ENCODE measurements at regions not wholly inside any gene's neighbourhood (a gene's known extent, or its start where the extent isn't known, plus 50 kb on each side); places are given as distances from the start of the nearest gene placed in this dataset.

DNA sequence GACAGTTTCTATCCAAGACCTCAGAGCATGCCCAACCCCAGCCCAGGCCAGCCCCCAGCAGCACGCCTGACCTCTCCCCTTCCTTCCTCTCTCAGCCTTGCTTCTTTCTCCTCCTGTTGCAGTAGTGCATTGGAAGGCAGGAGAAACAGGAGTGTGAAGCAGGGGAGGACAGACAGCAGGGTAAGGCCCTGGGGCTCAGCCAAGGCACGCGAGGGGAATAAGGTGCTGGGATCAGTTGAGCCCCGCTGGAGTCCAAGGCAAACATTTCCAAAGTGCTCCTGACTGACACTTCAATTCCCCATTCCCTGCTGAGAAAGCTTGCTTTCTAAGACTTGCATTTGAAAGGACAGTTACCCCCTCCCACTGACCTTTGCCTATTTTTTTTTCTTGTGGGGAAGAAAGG, 73.1 kb upstream of the OLFM4 start:
- no peak for TF ChIP-seq ETV1 (tag; conservative IDR thresholded peaks at IDR 0.05; ENCODE audit: low read depth)
- TF ChIP-seq, protein P1, sequence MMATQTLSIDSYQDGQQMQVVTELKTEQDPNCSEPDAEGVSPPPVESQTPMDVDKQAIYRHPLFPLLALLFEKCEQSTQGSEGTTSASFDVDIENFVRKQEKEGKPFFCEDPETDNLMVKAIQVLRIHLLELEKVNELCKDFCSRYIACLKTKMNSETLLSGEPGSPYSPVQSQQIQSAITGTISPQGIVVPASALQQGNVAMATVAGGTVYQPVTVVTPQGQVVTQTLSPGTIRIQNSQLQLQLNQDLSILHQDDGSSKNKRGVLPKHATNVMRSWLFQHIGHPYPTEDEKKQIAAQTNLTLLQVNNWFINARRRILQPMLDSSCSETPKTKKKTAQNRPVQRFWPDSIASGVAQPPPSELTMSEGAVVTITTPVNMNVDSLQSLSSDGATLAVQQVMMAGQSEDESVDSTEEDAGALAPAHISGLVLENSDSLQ (IDR thresholded peaks at IDR 0.05): no peak
- no peak for TF ChIP-seq NCOR1 (IDR thresholded peaks at IDR 0.05)
- TF ChIP-seq TARDBP (IDR thresholded peaks at IDR 0.05): no peak
- no peak for TF ChIP-seq PTTG1 (tag; IDR thresholded peaks at IDR 0.05; ENCODE audit: low read depth)
- no peak for TF ChIP-seq RUNX1 (IDR thresholded peaks at IDR 0.05; ENCODE audit: low read depth)
- no peak for TF ChIP-seq MAFF (IDR thresholded peaks at IDR 0.05; ENCODE audit: low read length)
- TF ChIP-seq MTA3 (IDR thresholded peaks at IDR 0.05; ENCODE audit: borderline replicate concordance): no peak
- no peak for TF ChIP-seq XRCC5 (IDR thresholded peaks at IDR 0.05; ENCODE audit: low read depth, low read length)
- TF ChIP-seq, protein P2, sequence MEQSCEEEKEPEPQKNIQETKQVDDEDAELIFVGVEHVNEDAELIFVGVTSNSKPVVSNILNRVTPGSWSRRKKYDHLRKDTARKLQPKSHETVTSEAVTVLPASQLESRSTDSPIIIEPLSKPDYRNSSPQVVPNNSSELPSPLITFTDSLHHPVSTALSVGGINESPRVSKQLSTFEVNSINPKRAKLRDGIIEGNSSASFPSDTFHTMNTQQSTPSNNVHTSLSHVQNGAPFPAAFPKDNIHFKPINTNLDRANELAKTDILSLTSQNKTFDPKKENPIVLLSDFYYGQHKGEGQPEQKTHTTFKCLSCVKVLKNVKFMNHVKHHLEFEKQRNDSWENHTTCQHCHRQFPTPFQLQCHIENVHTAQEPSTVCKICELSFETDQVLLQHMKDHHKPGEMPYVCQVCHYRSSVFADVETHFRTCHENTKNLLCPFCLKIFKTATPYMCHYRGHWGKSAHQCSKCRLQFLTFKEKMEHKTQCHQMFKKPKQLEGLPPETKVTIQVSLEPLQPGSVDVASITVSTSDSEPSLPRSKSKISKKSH (CRISPR knock-in tag; IDR thresholded peaks at IDR 0.05): no peak
- no peak for TF ChIP-seq JUN (IDR thresholded peaks at IDR 0.05; ENCODE audit: borderline replicate concordance, low read depth, low read length)
- TF ChIP-seq JUN (CRISPR knock-in tag; IDR thresholded peaks at IDR 0.05; ENCODE audit: borderline replicate concordance): no peak
